ENCODE measurements at regions not wholly inside any gene's neighbourhood (a gene's known extent, or its start where the extent isn't known, plus 50 kb on each side); places are given as distances from the start of the nearest gene placed in this dataset.
"Not testable (repeated sequence)": the region's sequence is repeated elsewhere in the genome, so short reads cannot be mapped to it uniquely, and the experiment has no call there.

DNA sequence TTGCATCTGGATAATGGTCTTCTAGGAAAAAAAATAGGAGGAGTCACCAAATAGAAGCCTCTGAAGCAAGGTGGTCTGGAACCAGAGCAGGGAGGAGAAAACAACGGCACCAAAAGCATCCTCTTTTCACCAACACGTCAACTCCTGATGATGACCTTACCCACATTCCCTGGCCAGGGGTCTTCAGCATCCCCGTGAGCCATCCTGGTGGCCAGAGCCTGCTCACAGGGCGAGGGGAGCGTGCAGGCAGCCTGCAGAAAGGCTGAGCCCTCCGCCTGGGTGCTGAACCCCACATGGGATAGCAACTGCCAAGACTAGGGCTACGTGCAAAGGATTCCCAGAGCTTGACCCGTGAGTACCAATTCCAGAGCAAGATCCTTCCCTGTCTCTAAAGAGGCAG is 191.0 kb downstream of the NDUFA10 start:
- DNase-seq (ENCODE audit: low read depth) = no peak

DNA sequence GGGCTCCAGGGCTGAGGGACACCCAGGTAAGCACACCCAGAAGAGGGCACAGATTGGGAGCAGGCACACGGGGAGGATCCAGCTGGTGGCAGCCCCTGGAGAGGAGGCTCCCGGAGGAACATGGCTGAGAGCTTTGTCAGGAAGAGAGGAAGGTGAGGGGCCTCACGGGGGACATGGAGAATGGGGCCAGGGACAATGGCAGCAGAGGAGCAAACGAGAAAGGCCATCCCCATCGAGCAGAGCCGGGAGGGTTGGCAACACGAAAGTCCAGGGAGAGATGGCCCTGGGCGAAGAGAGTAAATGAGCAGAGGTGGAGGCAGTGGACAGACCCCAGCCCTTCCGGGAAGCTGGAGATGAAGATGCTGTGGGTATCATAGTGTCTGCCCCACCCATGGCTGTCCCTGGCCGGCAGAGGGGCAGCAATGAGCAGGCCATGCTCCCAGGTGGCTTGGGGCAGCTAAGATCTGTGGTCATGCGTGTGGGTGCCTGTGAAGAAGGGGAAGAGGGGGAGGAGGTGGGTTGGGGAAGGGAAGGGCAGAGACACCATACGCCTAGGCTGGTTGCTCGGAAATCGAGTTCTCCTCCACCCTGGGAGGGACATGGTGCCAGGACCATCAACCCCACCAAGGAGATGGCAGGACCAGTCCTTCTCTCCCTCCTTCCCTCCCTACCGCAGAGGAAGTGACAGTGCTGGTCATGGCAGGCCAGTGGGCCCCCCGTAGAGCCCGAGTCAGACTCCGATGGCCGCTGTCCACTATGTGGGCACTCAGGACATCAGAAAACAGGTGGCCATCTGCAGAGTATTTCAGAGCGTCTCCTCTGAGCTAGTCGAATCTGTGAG is 191.7 kb downstream of the NDUFA10 start:
- DNase-seq (ENCODE audit: low read depth) = no peak

- DNase-seq (ENCODE audit: low read depth) = no peak
Observed at GRCh38 chr2:239832490-239833268, 192.5 kb downstream of the NDUFA10 start.

- no peak for DNase-seq (ENCODE audit: low read depth)
Observed at GRCh38 chr2:239831861-239832489, 193.2 kb downstream of the NDUFA10 start.

- no peak for DNase-seq (ENCODE audit: low read depth)
Observed at GRCh38 chr2:239831001-239831731, 194.0 kb downstream of the NDUFA10 start.

DNA sequence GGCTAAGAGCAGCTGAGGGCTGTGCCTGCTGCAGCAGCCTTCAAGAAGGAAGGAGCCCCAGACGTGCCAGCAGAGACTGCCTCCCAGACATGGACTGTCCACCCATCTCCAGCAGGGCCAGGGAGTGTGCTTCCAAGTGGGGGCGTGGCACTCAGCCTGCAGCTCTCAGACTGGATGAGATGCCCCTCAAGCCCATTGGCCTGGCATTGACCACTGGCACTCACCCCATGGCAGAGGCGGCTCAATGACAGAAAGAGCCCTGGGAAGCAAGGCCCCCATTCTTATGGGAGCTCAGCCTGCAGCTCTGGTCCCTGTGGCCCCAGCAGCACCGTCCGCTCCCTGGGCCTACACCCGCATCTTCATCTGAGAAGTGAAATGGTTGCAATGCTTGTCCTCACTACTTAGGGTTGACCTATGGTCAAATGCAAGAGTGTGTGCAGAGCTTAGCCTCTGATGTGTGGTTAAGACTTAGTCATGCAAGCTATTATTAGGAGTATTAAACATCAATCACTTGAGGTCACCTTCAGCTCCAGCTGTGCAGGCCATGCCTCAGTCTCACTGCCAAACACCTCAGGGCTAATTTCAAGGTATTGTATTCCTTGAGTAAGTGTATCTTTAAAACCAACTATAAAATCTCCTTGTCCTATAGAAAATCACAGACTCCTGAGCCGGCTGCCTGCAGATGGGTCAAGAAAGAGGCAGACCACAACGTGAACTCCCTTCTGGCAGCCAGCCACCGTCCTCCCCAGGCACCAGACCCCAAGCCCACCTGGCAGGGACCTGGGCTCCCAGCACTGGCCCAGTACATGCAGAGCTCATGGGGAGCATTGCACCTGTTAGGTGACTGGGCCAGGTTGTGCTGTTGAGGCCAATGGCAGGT is 194.8 kb downstream of the NDUFA10 start:
- DNase-seq (ENCODE audit: low read depth) = no peak

DNA sequence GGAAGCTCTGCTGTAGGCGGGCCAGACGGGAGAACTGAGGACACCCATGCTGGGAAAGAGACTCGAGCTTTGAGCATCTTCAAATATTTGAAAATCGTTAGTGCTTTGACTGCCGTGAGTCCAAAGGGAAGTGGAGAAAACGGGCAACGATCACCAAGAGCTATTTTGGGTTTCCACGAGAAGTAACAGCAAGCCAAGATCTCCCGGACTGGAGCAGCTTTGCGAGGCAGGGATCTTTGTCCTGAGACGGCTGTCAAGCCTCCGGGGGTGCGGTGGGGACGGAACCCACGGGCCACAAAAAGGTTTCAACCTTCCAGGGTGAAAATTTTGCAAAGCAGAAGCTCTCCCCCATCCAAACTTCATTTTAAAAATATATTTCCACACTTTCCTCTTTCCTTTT is 195.8 kb downstream of the NDUFA10 start:
- no peak for DNase-seq (ENCODE audit: low read depth)

DNA sequence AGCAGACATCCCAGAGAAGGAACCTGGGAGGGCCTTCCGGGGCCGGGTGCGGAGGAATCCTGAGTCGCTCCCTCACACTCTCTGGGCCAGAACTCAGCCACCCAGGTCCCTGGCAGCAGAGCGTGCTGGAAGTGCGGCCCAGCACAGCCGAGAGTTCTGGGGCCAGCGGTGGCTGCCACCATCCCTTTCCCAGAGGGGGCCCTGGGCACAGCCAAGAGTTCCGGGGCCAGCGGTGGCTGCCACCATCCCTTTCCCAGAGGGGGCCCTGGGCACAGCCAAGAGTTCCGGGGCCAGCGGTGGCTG is 196.2 kb downstream of the NDUFA10 start:
- not testable (repeated sequence) for DNase-seq (ENCODE audit: low read depth)

GRCh38 chr2:239828192-239828972 is 196.8 kb downstream of the NDUFA10 start:
- DNase-seq (ENCODE audit: low read depth) = no peak

- no peak for DNase-seq (ENCODE audit: low read depth)
Observed at GRCh38 chr2:239827523-239827890, 197.6 kb downstream of the NDUFA10 start.

DNA sequence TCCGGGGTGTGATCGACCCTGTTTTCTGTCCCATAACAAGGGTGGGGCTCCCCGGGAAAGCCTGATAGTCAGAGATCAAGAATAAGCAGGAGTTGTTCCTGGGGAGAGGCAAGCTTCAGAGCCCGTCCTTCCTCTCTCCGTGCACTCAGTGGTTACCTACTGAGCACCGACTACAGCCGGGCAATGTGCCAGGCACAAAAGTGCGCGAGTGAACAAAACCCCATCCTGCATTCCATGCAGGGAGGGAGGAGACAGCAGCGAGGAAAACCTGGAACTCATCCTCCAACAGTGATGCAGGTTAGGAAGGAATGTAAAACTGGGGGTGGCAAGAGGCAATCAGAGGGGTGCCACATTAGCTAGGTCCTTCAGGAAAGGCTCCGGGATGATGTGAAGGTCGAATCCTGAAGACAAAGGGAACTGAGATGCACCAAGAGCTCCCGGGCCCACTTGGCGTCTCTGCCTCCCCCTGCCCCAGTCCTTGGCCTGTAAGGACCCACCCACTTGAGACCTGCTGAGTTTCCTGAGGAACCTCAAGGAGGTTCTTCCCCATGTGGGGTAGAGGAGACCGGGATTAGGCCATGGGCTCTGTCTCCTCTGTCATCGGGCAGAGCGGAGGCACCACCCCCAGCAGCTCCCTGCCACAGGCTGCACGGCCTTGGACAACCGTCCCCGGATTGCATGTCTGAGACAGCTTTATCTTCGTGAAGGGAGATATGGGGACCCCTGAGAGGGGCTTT is 198.2 kb downstream of the NDUFA10 start:
- no peak for DNase-seq (ENCODE audit: low read depth)

DNA sequence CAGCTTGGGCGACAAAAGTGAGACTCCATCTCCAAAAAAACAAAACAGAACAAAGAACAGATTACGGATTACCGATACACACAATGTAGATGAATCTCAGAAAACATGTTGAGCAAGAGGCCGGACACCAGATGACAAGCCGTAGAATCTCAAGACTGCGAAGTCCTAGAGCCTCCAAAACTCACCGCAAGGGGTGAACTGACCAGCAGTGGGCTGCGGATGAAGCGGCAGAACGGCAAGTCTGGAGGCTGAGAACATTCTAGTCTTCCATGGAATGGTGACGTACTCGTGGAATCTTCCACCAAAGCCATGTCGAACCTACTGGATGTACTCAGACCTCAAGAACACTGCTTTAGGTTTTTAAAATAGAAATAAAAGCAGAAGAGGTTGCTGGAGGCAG is 198.8 kb downstream of the NDUFA10 start:
- no peak for DNase-seq (ENCODE audit: low read depth)

- no peak for DNase-seq (ENCODE audit: low read depth)
Observed at GRCh38 chr2:239825705-239825979, 199.5 kb downstream of the NDUFA10 start.

DNA sequence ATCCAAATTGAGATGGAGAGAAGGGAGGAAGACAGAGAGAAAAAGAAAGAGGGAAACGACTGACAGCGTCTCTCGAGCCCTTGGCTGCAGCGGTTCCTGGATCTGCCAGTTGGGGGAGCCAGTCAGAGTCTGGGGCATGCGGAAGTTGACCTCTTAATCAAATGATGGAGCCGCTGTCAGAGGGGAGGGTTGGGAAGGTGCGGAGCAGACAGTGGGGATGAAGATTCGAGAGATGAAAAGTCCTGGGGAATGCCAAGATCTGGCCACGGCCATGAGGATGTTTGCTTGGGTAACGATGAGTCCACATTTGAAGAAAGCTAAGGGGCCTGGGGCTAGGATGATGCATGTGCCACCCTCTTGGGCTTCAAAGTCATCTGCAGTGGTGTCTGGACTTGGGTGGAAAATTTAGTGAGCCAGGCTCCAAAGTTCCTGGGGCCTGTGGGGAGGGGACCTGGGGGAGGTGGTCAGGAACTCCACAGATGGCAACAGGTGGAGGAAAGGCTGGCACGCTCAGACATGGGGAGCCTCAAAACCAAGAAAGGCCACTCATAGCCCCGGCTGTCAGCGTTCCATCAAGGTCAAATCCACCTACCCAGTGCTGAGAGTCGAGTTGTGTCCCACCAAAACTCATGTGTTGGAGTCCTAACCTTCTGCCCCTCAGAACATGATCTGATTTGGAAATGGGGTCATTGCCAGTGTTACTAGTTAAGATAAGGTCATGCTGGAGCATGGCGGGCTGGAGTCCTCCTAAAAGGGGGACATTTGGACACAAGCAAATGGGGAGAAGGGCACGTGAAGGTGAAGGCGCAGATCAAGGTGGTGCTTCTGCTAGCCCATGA is 200.1 kb downstream of the NDUFA10 start:
- DNase-seq (ENCODE audit: low read depth) = no peak

DNA sequence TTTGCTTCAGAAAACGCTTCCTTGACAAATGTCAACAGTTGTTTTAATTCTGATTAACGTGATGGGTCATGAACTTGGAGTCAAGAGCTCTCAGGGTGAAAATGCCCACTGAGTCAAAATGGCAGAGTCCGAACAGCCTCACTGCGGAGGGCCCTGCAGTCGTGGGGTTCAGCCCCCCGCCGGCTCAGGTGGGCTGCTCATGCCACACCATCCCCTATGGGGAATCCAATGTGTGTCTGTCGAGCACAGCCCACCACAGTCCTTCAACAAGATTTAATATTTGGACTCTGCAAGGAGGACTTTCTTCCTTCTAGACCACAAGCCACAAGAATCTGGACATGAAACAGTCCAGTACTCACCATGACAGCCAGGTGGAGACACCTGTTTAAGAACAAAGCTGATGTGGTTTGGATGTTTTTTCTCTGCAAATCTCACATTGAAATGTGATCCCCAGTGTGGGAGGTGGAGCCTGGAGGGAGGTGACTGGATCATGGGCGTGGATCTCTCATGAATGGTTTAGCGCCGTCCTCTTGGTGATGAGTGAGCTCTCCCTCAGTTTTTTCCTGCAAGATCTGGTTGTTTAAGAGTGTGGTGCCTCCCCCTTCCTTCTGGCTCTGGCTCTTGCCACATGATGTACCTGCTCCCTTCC is 201.0 kb downstream of the NDUFA10 start:
- peak; percentile 5 for DNase-seq (ENCODE audit: low read depth)

DNA sequence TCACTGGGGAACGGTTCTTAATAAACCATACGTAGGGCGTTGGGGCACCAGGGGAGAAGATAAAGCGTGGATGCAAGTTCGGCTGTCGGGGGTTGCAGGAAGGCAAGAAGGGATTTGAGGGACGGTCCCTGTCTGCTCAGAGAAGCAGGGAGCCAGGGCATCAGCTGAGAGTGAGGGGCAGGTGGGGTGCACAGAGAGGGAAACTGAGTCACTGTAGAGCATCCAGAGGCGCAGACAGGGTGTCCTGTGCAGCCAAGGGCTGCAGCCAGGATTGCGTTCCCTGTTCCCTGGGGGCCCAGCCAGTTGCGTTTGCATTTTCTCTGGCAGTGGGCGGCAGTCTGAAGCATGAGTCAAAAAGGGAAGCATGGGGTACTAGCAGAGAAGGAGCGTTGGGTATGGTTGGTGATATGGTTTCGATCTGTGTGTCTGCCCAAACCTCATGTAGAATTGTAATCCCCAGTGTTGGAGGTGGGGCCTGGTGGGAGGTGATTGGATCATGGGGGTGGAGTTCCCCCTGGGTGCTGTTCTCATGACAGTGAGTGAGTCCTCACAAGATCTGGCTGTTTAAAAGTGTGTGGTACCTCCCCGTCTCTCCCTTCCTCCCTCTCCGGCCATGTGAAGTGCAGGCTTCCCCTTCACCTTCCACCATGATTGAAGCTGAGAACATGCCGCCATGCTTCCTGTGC is 202.9 kb downstream of the NDUFA10 start:
- DNase-seq (ENCODE audit: low read depth) = no peak

GRCh38 chr2:239821694-239822075 is 203.5 kb downstream of the NDUFA10 start:
- DNase-seq (ENCODE audit: low read depth) = no peak

Measured in myocyte (in vitro differentiated cells).